ENCODE measurements at regions not wholly inside any gene's neighbourhood (a gene's known extent, or its start where the extent isn't known, plus 50 kb on each side); places are given as distances from the start of the nearest gene placed in this dataset.

GRCh38 chr16:82405736-82406135, 221.0 kb upstream of the CDH13 start:
- no peak for DNase-seq (ENCODE audit: low read depth in 2 of 2)
- Histone ChIP-seq H3K9me3 (ENCODE audit: control insufficient read depth, insufficient read depth, low read depth, low read length) (no peaks in the 10 kb centered on the region), H3K4me2 (ENCODE audit: extremely low read depth, insufficient read depth, low read length) (no peak overlapping the region), H3K9ac (ENCODE audit: insufficient read depth, low read length) (no peak overlapping the region), H3K36me3 (ENCODE audit: control insufficient read depth, insufficient read depth, low read length) (no peaks in the 10 kb centered on the region), H3K27ac (ENCODE audit: insufficient read depth, low read length) (no peak overlapping the region), H4K20me1 (ENCODE audit: control insufficient read depth, extremely low read depth, insufficient read depth, low read length) (no peaks in the 10 kb centered on the region), H3K79me2 (ENCODE audit: control insufficient read depth, insufficient read depth, low read length) (no peaks in the 10 kb centered on the region), H3K4me3 (replicated peaks in 1 of 4; ENCODE audit: control extremely low read depth in 1 of 4, insufficient read depth in 1 of 4, low read depth in 3 of 4, low read length in 4 of 4) (no peak overlapping the region), H2AFZ (ENCODE audit: low read length) (no peak overlapping the region), H3K27me3 (ENCODE audit: control insufficient read depth, insufficient read depth, low read length) (no peaks in the 10 kb centered on the region), H3K4me1 (ENCODE audit: control insufficient read depth, extremely low read depth, insufficient read depth, low read length) (no peaks in the 10 kb centered on the region)
- TF ChIP-seq CTCF (conservative IDR thresholded peaks at IDR 0.05 in 1 of 2, IDR thresholded peaks at IDR 0.05 in 1 of 2; ENCODE audit: low read depth in 1 of 2, low read length in 2 of 2), result no peak
- TF ChIP-seq EZH2 (IDR thresholded peaks at IDR 0.05; ENCODE audit: low read length, missing control alignments), result no peak

- H3K4me1 ChIP-seq (ENCODE audit: control insufficient read depth, extremely low read depth, insufficient read depth, low read length), result no peaks in the 10 kb centered on the region
- no peak overlapping the region for H3K9ac ChIP-seq (ENCODE audit: insufficient read depth, low read length)
- no peaks in the 10 kb centered on the region for H3K36me3 ChIP-seq (ENCODE audit: control insufficient read depth, insufficient read depth, low read length)
- no peaks in the 10 kb centered on the region for H3K27me3 ChIP-seq (ENCODE audit: control insufficient read depth, insufficient read depth, low read length)
- no peak for TF ChIP-seq EZH2 (IDR thresholded peaks at IDR 0.05; ENCODE audit: low read length, missing control alignments)
- no peak for TF ChIP-seq CTCF (conservative IDR thresholded peaks at IDR 0.05 in 1 of 2, IDR thresholded peaks at IDR 0.05 in 1 of 2; ENCODE audit: low read depth in 1 of 2, low read length in 2 of 2)
- DNase-seq (ENCODE audit: low read depth in 2 of 2), result no peak
- no peak overlapping the region for H3K27ac ChIP-seq (ENCODE audit: insufficient read depth, low read length)
- no peaks in the 10 kb centered on the region for H4K20me1 ChIP-seq (ENCODE audit: control insufficient read depth, extremely low read depth, insufficient read depth, low read length)
- H3K4me3 ChIP-seq (replicated peaks in 1 of 4; ENCODE audit: control extremely low read depth in 1 of 4, insufficient read depth in 1 of 4, low read depth in 3 of 4, low read length in 4 of 4), result no peak overlapping the region
- no peak overlapping the region for H3K4me2 ChIP-seq (ENCODE audit: extremely low read depth, insufficient read depth, low read length)
- H2AFZ ChIP-seq (ENCODE audit: low read length), result no peak overlapping the region
- no peaks in the 10 kb centered on the region for H3K9me3 ChIP-seq (ENCODE audit: control insufficient read depth, insufficient read depth, low read depth, low read length)
- H3K79me2 ChIP-seq (ENCODE audit: control insufficient read depth, insufficient read depth, low read length), result no peaks in the 10 kb centered on the region
Measured at GRCh38 chr16:82404586-82405315, 222.0 kb upstream of the CDH13 start.

GRCh38 chr16:82402665-82403218, 224.0 kb upstream of the CDH13 start:
- Histone ChIP-seq H3K4me1 (ENCODE audit: control insufficient read depth, extremely low read depth, insufficient read depth, low read length) (no peaks in the 10 kb centered on the region), H3K27ac (ENCODE audit: insufficient read depth, low read length) (no peak overlapping the region), H4K20me1 (ENCODE audit: control insufficient read depth, extremely low read depth, insufficient read depth, low read length) (no peaks in the 10 kb centered on the region), H3K4me2 (ENCODE audit: extremely low read depth, insufficient read depth, low read length) (no peak overlapping the region), H3K4me3 (replicated peaks in 1 of 4; ENCODE audit: control extremely low read depth in 1 of 4, insufficient read depth in 1 of 4, low read depth in 3 of 4, low read length in 4 of 4) (no peak overlapping the region), H3K9me3 (ENCODE audit: control insufficient read depth, insufficient read depth, low read depth, low read length) (no peaks in the 10 kb centered on the region), H2AFZ (ENCODE audit: low read length) (no peak overlapping the region), H3K27me3 (ENCODE audit: control insufficient read depth, insufficient read depth, low read length) (no peaks in the 10 kb centered on the region), H3K36me3 (ENCODE audit: control insufficient read depth, insufficient read depth, low read length) (no peaks in the 10 kb centered on the region), H3K79me2 (ENCODE audit: control insufficient read depth, insufficient read depth, low read length) (no peaks in the 10 kb centered on the region), H3K9ac (ENCODE audit: insufficient read depth, low read length) (no peak overlapping the region)
- no peak for TF ChIP-seq CTCF (conservative IDR thresholded peaks at IDR 0.05 in 1 of 2, IDR thresholded peaks at IDR 0.05 in 1 of 2; ENCODE audit: low read depth in 1 of 2, low read length in 2 of 2)
- no peak for TF ChIP-seq EZH2 (IDR thresholded peaks at IDR 0.05; ENCODE audit: low read length, missing control alignments)
- DNase-seq (ENCODE audit: low read depth in 2 of 2), result no peak

All from fibroblast of lung (primary cell).